ENCODE measurements at regions not wholly inside any gene's neighbourhood (a gene's known extent, or its start where the extent isn't known, plus 50 kb on each side); places are given as distances from the start of the nearest gene placed in this dataset.

GRCh38 chr13:33514362-33514761, 228.8 kb upstream of the STARD13 start:
- TF ChIP-seq, protein P1, sequence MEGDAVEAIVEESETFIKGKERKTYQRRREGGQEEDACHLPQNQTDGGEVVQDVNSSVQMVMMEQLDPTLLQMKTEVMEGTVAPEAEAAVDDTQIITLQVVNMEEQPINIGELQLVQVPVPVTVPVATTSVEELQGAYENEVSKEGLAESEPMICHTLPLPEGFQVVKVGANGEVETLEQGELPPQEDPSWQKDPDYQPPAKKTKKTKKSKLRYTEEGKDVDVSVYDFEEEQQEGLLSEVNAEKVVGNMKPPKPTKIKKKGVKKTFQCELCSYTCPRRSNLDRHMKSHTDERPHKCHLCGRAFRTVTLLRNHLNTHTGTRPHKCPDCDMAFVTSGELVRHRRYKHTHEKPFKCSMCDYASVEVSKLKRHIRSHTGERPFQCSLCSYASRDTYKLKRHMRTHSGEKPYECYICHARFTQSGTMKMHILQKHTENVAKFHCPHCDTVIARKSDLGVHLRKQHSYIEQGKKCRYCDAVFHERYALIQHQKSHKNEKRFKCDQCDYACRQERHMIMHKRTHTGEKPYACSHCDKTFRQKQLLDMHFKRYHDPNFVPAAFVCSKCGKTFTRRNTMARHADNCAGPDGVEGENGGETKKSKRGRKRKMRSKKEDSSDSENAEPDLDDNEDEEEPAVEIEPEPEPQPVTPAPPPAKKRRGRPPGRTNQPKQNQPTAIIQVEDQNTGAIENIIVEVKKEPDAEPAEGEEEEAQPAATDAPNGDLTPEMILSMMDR (conservative IDR thresholded peaks at IDR 0.05; ENCODE audit: low read depth): no peak
- DNase-seq (ENCODE audit: low spot score): no peak
- CTCF ChIA-PET: no interaction called here
- H3K27ac ChIP-seq: no peak overlapping the region
- POLR2A ChIA-PET (ENCODE audit: low non-redundant PET): no interaction called here

DNA sequence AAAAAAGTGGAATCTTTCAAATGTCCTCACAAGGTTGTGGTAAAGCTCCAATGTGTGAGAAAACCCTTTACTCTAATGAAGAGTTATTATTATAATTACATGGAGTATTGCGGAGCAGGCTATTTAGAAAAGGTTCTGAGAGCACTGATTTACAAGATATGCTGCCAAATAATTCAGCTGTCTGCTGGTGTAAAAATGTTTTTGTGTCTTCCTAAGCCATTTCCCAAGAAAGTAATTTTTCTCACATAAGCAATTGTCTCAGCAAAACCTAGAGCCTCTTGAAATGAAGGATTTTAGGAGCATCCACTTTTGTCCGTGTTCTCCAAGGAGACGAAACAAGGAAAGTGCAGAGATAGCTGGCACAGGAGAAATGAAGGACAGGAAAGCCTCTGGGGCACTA, 229.6 kb upstream of the STARD13 start:
- CTCF ChIA-PET: no interaction called here
- TF ChIP-seq, protein P1 (conservative IDR thresholded peaks at IDR 0.05; ENCODE audit: low read depth): no peak
- H3K27ac ChIP-seq: no peak overlapping the region
- POLR2A ChIA-PET (ENCODE audit: low non-redundant PET): no interaction called here
- DNase-seq (ENCODE audit: low spot score): no peak

GRCh38 chr13:33518452-33518851, 232.9 kb upstream of the STARD13 start:
- ChIA-PET POLR2A (ENCODE audit: low non-redundant PET) (no interaction called here), CTCF (no interaction called here)
- no peak for DNase-seq (ENCODE audit: low spot score)
- no peak overlapping the region for H3K27ac ChIP-seq
- TF ChIP-seq, protein P1 (conservative IDR thresholded peaks at IDR 0.05; ENCODE audit: low read depth): no peak

DNA sequence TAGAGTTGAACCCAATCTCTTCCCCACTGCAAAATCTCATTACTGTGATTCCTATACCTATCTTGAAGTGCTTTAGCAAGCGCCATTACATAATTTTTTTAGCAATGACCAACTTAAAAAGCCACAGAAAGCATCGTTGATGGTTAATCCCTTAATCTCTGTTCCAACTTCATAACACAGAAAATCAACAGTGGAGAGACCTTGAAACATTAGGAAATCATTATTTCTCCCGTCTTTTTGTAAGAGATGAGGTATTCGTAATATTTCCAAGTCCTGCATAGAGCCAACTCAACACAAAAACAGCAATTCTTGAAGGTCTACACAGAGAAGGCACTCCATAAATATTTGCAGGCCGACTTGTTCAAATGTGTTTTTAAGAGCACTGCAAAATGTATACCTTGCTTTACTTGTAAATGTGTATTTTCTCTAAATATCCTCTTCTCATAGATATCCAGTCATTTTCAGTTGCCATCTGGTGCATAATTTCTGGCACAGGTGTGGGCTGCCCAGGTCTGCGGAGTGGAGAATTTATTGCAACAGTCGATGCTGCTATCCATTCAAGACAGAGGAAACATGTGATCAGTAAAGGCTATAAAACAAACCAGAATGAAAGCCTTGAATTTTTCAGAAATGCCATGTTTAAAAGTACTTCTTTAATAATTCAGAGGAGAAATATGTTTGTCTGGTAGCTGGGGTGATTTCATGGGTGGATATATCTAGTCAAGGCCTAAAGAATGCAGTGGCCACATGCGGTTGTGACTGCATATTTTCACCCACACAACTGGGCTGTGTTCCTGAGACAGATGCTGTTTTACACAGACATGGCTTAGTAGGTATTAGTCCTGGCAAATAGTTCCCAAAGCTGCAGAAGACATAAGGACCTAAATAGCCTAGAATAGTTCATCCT, 234.3 kb upstream of the STARD13 start:
- H3K27ac ChIP-seq: no peak overlapping the region
- no peak for DNase-seq (ENCODE audit: low spot score)
- POLR2A ChIA-PET (ENCODE audit: low non-redundant PET): no interaction called here
- TF ChIP-seq, protein P1 (conservative IDR thresholded peaks at IDR 0.05; ENCODE audit: low read depth): no peak
- CTCF ChIA-PET: interaction anchor here (0.7 kb wide), 1 partner anchor 9 kb away, joined by 3 read pairs; no protein-coding TSS in a partner anchor

GRCh38 chr13:33520468-33520839, 234.9 kb upstream of the STARD13 start:
- POLR2A ChIA-PET (ENCODE audit: low non-redundant PET): no interaction called here
- DNase-seq (ENCODE audit: low spot score): no peak
- H3K27ac ChIP-seq: no peak overlapping the region
- CTCF ChIA-PET: interaction anchor here (0.7 to 1.2 kb wide), 2 partner anchors 9 to 10 kb away, joined by 3 to 6 read pairs; no protein-coding TSS in a partner anchor
- TF ChIP-seq, protein P1 (conservative IDR thresholded peaks at IDR 0.05; ENCODE audit: low read depth): no peak

DNA sequence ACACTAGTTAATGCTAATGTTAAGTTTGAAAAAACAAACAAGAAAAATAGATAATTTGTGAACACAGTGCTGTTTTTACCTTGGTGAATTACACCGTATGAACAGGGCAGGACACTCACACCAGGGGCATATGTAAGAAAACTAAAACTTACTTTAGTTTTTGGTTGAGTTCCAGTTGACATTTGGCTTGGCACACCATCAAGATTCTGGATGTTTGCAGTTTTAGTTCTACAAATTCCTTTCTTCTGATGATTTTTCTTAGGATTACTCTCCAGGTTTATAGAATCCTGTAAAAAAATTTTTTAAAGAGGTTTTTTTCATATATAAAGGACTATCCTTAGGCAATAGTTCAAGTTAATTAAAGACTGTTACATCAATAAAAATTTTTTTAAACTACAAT, 238.5 kb upstream of the STARD13 start:
- H3K27ac ChIP-seq: no peak overlapping the region
- no peak for DNase-seq (ENCODE audit: low spot score)
- ChIA-PET POLR2A (ENCODE audit: low non-redundant PET) (no interaction called here), CTCF (no interaction called here)
- TF ChIP-seq, protein P1 (conservative IDR thresholded peaks at IDR 0.05; ENCODE audit: low read depth): no peak
